Smooth muscle cell of the brain vasculature (primary cell): ENCODE measurements at regions not wholly inside any gene's neighbourhood (a gene's known extent, or its start where the extent isn't known, plus 50 kb on each side); places are given as distances from the start of the nearest gene placed in this dataset.

Experiments used
- DNase-seq: peaks from one replicate; pipeline ENCODE4 v3.0.0-alpha.2; 2012; ENCODE audit warnings: low read depth, low spot score

DNA sequence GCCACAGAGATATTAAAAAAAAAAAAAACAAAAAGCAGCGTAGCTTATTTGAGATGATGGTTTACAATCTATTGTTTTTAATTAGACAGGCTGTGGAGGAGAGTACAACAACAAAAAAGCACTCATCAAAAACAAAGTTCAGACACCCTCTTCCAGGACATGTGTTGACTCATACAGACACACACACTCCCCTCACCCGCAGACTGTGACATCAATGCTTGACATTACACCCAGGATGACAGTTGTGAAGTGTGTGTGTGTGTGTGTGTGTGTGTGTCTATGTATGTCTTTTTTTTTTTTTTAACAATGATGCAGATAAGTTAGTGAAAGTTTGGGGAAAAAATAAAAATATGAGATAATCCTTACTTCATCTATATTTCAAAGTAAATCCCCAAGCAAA is 303.6 kb downstream of the GPAM start:
- DNase-seq: no peak

DNA sequence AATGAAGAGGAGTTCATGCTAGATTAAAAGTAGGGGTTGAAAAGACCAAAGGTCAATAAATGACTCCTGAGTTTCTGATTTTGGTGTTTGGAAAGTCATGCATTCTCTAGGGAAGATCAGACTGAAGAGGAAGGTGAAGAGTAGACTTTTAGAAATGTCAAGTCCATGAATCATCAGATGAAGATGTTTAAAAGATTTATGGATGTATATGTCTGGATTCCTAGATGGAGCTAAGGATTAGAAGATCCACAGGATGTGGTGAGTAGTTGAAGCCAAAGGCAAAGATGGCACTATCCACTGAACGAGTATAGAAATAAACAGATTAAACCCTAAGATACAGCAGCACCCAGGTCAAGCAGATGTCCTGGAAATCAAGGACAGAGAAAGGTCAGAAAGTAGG is 298.5 kb downstream of the GPAM start:
- DNase-seq: no peak

GRCh38 chr10:111885919-111886318 is 297.6 kb downstream of the GPAM start:
- DNase-seq: no peak

DNA sequence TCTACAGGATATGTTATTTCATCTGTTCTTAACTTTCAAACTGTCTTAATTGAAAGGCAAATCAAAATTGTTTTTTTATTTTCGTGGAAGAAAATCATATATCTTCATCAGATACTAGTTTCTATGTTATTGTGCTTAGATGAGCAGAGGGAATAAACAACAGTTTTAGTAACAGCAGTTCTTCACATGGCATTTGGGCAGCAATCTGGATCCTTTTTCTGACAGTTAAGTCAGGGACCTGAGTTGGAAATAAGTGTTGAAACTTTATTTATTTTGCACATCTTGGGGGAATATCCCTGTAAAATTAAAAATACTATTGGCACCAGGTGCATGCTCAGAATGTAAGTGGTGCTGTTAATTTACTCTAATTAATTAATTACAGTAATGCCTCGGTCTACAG is 296.3 kb downstream of the GPAM start:
- no peak for DNase-seq

DNA sequence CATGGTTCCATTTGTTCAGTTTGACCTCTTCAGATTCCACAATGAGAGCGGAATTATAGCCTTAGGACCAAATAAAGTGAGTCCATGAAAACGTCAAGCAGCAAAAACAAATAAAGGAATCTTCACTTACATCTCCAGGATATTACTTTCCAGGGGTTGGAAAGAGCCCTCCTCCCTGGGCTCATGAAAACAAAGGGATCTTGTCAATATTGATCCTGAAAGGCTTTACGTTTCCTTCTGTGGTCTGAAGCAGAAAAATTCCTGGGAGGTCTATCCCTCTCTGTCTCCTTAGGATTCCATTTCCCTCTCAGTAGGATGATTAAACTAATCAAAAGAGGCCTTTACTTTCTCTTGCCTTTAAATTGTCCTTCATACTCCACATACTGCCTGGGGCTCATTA is 293.5 kb downstream of the GPAM start:
- DNase-seq: no peak

DNA sequence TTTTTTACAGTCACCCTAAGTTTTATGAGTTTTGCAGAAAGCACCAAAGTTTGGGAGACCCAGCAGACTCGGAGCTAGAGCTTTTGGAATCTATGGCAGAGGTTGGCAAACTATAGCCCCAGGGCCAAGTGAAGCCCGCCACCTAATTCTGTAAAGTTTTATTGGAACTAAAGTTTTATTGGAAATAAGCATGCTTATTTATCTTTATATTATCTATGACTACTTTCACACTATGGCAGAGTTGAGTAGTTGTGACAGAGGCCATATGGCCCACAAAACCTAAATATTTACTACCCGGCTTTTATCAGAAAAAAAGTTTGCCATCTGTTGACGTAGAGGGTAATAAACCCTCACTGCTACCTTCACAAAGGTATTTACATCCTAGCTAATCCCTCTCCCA is 267.6 kb downstream of the GPAM start:
- no peak for DNase-seq

GRCh38 chr10:111921821-111922220 is 261.7 kb downstream of the GPAM start:
- DNase-seq: no peak

GRCh38 chr10:111923032-111923431 is 260.5 kb downstream of the GPAM start:
- DNase-seq: no peak

- DNase-seq: no peak
These were observed 257.3 kb downstream of the GPAM start for GRCh38 chr10:111926286-111926685.

DNA sequence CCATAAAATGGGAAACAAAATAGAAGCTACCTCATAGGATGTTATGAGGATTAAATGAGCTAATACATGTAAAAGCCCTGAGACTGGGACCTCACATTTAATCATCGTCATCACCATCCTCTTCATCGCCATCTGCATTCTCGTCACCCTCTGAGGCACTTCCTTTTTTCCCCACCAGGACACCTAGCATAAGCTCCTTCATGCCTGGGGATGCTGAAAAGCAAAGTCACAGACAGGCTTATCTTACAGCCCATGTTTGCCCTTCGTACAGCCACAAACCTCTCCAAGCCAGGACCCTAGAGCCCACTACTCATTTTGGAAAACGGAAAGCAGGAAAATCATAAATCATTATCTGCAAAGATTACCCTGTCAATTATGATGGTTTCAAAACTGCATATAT is 249.6 kb downstream of the GPAM start:
- no peak for DNase-seq

GRCh38 chr10:111934931-111935330 is 248.6 kb downstream of the GPAM start:
- no peak for DNase-seq

GRCh38 chr10:111936143-111936542 is 247.4 kb downstream of the GPAM start:
- DNase-seq: no peak

DNA sequence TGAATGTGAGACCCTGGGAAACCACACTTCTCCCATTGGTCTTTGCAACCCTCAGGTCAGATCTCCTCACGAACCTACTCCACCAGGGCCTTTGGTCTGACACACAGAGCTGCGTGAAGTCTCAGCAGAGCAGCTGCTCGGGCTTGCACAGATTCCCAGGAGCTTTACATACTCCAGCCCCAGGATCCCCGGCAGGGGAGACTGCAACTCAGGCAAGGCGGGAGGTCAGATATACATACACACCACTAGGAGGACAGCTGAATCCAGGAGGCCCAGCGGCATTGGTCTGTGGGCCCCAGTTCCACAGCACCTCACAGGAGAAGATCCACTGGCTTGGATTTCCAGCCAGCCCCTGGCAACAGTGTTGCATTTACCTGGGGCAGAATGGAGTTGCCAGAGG is 239.2 kb downstream of the GPAM start:
- DNase-seq: no peak

DNA sequence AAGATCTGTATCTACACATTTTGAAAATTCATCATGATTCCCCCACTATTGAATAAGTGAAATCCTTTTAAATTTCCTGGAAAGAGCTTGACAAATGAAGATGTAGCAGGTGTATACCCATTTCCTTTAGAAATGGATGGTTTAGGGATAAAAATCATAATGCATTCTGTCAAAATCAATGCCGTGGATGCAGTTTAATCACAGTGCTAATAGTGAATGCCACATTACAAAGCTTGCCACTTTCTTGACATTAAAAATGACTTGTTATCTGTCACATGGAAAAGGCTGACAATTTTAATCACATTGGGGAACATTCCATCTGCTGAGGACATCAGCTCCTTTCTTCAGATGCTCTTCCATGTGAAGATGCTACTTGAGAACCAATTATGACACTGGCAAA is 229.6 kb downstream of the GPAM start:
- DNase-seq: no peak

- no peak for DNase-seq
These were observed 229.2 kb downstream of the GPAM start for GRCh38 chr10:111954386-111954785.

- DNase-seq: no peak
These were observed 226.7 kb downstream of the GPAM start for GRCh38 chr10:111956841-111957240.

DNA sequence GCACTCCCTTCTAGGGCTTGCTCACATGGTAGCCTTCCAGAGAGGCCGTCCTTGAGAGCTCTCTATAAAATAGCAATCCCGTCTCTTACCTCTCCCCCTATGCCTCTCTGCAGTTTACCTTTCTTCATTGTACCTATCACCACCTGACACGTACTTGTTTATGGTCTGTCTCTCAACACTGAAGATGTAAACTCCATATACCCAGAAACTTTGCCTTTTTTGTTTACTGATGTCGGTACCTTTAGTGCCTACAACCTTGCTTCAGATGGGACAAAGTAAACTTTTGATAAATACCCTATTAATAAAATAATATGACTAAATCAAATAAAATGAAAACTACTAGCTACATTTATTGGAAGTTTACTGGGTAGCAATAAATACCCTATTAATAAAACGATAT is 220.6 kb downstream of the GPAM start:
- no peak for DNase-seq

DNA sequence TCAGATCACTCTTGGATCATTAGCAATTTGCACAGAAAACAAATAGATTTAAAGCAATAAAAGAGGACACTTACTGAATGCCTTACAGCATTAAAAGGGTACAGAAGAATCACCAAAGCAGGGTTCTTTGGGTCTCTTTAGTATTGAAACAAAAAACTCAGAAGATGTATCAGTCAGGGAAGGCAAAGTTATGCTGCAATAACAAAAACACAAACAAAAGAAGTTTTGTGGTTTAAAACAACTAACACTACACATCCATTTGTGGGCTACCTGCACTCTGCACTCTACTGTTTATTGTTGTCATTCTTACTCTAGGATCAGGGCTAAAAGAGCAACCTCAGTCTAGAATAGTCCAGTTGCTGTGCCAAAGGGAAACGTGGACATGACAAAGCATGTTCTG is 216.4 kb downstream of the GPAM start:
- no peak for DNase-seq

GRCh38 chr10:111967547-111967946 is 216.0 kb downstream of the GPAM start:
- DNase-seq: no peak

GRCh38 chr10:111968647-111969046 is 214.9 kb downstream of the GPAM start:
- no peak for DNase-seq

DNA sequence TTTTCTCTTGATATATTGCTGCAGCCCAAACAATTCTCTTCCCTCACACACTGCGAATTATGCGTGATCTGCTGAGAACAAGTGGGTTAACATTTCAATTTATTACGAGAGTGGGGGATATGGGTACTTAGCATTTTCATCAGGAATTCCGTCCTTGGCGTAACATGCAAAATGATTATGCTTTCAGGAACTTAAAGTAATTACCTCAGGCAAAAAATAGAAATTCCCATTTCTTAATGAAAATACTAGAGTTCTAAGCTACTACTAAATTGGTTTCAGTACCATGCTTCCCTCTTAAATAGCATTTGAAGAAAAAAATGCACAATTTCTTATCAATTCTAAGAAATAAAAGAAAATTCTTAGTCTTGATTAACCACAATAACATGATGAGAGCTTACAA is 213.5 kb downstream of the GPAM start:
- DNase-seq: no peak

DNA sequence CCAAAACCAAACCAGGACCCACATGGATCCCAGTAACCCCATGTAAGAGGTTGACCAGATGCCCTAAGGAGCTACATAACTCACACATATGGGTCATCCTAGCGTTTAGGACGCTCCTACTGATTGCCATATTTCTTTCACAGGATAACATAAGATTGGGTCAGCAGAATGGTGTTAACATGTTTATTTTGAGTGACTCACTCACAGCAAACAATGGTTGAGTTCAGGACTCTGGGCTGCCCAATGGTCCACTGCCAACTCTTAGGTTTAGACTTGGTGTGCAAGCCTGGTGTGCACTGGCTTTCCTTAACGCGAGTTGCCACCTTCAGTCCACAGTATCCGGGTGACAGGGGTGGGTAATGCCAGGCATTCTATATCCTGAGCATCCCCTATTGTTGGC is 211.5 kb downstream of the GPAM start:
- DNase-seq: no peak

GRCh38 chr10:111973306-111973705 is 210.3 kb downstream of the GPAM start:
- no peak for DNase-seq

- no peak for DNase-seq
These were observed 209.7 kb downstream of the GPAM start for GRCh38 chr10:111973826-111974225.

GRCh38 chr10:111974325-111974724 is 209.2 kb downstream of the GPAM start:
- no peak for DNase-seq
